C4-2B (cell line): ENCODE measurements at regions not wholly inside any gene's neighbourhood (a gene's known extent, or its start where the extent isn't known, plus 50 kb on each side); places are given as distances from the start of the nearest gene placed in this dataset.
"Not testable (repeated sequence)": the region's sequence is repeated elsewhere in the genome, so short reads cannot be mapped to it uniquely, and the experiment has no call there.

Experiments used
- H3K27ac ChIP-seq: fragments of 450-650 bp; 2 replicates; pipeline ENCODE4 v1.5.1; 2017
- CTCF ChIP-seq: fragments of 450-650 bp; conservative IDR thresholded peaks from 2 replicates; pipeline ENCODE4 v1.5.1; 2017; ENCODE audit warnings: mild to moderate bottlenecking
- ZFX ChIP-seq: fragments of 450-650 bp; IDR thresholded peaks from 2 replicates; pipeline ENCODE4 v1.6.1; 2017

- TF ChIP-seq CTCF (no peak), ZFX (no peak)
- no peak overlapping the region for H3K27ac ChIP-seq
Observed at GRCh38 chr2:184057910-184058309, 540.4 kb upstream of the ZNF804A start.

- H3K27ac ChIP-seq: not testable (repeated sequence)
Observed at GRCh38 chr2:184060268-184060667, 538.1 kb upstream of the ZNF804A start.

- no peak overlapping the region for H3K27ac ChIP-seq
- TF ChIP-seq ZFX: no peak
- peak; percentile 42 for TF ChIP-seq CTCF
Observed at GRCh38 chr2:184067502-184067901, 530.8 kb upstream of the ZNF804A start.

GRCh38 chr2:184072470-184072869 lies 525.9 kb upstream of the ZNF804A start:
- TF ChIP-seq ZFX: no peak
- no peak for TF ChIP-seq CTCF
- no peak overlapping the region for H3K27ac ChIP-seq

- TF ChIP-seq ZFX: no peak
- no peak for TF ChIP-seq CTCF
- H3K27ac ChIP-seq: no peak overlapping the region
Observed at GRCh38 chr2:184078496-184078895, 519.8 kb upstream of the ZNF804A start.

GRCh38 chr2:184091456-184091855 lies 506.9 kb upstream of the ZNF804A start:
- TF ChIP-seq CTCF (no peak), ZFX (no peak)
- no peak overlapping the region for H3K27ac ChIP-seq

GRCh38 chr2:184113696-184114403 lies 484.5 kb upstream of the ZNF804A start:
- no peak overlapping the region for H3K27ac ChIP-seq
- TF ChIP-seq CTCF (no peak), ZFX (no peak)

- TF ChIP-seq CTCF (no peak), ZFX (no peak)
- no peak overlapping the region for H3K27ac ChIP-seq
Observed at GRCh38 chr2:184114439-184114838, 483.9 kb upstream of the ZNF804A start.
